ENCODE measurements at regions not wholly inside any gene's neighbourhood (a gene's known extent, or its start where the extent isn't known, plus 50 kb on each side); places are given as distances from the start of the nearest gene placed in this dataset.

DNA sequence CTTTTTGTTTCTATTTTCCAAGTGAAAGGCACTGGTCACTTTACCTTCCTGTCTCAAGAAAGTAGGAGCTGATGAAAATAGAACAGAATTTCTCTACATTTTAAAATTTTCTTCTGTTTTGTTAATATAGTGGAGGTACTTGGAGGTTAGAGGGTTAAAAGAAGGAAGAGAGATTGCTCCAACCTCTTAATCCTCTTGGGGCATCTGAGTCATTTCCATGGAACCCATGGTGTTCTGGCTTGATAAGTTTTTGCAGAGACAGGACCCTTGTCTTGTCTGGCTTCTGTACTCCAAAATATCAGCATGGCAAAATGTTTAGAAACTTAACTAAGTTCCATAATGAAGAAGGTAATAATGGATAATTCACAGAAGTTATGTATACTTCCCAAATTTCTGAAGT, 727.2 kb downstream of the C4orf33 start:
- TF ChIP-seq ARNTL (CRISPR knock-in tag; IDR thresholded peaks at IDR 0.05; ENCODE audit: borderline replicate concordance, low read depth): no peak
- TF ChIP-seq ZC3H10 (CRISPR knock-in tag; IDR thresholded peaks at IDR 0.05): no peak
- no peak for TF ChIP-seq ZNF70 (CRISPR knock-in tag; IDR thresholded peaks at IDR 0.05)
- no peak for TF ChIP-seq TOX (CRISPR knock-in tag; IDR thresholded peaks at IDR 0.05; ENCODE audit: borderline replicate concordance)
- no peak for TF ChIP-seq ZNF8 (CRISPR knock-in tag; IDR thresholded peaks at IDR 0.05)
- TF ChIP-seq PPARA (CRISPR knock-in tag; IDR thresholded peaks at IDR 0.05; ENCODE audit: borderline replicate concordance): no peak
- TF ChIP-seq, protein P1, sequence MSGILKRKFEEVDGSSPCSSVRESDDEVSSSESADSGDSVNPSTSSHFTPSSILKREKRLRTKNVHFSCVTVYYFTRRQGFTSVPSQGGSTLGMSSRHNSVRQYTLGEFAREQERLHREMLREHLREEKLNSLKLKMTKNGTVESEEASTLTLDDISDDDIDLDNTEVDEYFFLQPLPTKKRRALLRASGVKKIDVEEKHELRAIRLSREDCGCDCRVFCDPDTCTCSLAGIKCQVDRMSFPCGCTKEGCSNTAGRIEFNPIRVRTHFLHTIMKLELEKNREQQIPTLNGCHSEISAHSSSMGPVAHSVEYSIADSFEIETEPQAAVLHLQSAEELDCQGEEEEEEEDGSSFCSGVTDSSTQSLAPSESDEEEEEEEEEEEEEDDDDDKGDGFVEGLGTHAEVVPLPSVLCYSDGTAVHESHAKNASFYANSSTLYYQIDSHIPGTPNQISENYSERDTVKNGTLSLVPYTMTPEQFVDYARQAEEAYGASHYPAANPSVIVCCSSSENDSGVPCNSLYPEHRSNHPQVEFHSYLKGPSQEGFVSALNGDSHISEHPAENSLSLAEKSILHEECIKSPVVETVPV (CRISPR knock-in tag; IDR thresholded peaks at IDR 0.05): no peak
- no peak for TF ChIP-seq RARB (CRISPR knock-in tag; IDR thresholded peaks at IDR 0.05)
- TF ChIP-seq, protein P2, sequence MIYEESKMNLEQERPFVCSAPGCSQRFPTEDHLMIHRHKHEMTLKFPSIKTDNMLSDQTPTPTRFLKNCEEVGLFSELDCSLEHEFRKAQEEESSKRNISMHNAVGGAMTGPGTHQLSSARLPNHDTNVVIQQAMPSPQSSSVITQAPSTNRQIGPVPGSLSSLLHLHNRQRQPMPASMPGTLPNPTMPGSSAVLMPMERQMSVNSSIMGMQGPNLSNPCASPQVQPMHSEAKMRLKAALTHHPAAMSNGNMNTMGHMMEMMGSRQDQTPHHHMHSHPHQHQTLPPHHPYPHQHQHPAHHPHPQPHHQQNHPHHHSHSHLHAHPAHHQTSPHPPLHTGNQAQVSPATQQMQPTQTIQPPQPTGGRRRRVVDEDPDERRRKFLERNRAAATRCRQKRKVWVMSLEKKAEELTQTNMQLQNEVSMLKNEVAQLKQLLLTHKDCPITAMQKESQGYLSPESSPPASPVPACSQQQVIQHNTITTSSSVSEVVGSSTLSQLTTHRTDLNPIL (CRISPR knock-in tag; IDR thresholded peaks at IDR 0.05; ENCODE audit: low read depth): no peak
- TF ChIP-seq GLIS3 (CRISPR knock-in tag; IDR thresholded peaks at IDR 0.05): no peak
- TF ChIP-seq OSR1 (CRISPR knock-in tag; IDR thresholded peaks at IDR 0.05): no peak
- TF ChIP-seq, protein P3, sequence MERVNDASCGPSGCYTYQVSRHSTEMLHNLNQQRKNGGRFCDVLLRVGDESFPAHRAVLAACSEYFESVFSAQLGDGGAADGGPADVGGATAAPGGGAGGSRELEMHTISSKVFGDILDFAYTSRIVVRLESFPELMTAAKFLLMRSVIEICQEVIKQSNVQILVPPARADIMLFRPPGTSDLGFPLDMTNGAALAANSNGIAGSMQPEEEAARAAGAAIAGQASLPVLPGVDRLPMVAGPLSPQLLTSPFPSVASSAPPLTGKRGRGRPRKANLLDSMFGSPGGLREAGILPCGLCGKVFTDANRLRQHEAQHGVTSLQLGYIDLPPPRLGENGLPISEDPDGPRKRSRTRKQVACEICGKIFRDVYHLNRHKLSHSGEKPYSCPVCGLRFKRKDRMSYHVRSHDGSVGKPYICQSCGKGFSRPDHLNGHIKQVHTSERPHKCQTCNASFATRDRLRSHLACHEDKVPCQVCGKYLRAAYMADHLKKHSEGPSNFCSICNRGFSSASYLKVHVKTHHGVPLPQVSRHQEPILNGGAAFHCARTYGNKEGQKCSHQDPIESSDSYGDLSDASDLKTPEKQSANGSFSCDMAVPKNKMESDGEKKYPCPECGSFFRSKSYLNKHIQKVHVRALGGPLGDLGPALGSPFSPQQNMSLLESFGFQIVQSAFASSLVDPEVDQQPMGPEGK (CRISPR knock-in tag; IDR thresholded peaks at IDR 0.05; ENCODE audit: borderline replicate concordance): no peak
- TF ChIP-seq, protein P4, sequence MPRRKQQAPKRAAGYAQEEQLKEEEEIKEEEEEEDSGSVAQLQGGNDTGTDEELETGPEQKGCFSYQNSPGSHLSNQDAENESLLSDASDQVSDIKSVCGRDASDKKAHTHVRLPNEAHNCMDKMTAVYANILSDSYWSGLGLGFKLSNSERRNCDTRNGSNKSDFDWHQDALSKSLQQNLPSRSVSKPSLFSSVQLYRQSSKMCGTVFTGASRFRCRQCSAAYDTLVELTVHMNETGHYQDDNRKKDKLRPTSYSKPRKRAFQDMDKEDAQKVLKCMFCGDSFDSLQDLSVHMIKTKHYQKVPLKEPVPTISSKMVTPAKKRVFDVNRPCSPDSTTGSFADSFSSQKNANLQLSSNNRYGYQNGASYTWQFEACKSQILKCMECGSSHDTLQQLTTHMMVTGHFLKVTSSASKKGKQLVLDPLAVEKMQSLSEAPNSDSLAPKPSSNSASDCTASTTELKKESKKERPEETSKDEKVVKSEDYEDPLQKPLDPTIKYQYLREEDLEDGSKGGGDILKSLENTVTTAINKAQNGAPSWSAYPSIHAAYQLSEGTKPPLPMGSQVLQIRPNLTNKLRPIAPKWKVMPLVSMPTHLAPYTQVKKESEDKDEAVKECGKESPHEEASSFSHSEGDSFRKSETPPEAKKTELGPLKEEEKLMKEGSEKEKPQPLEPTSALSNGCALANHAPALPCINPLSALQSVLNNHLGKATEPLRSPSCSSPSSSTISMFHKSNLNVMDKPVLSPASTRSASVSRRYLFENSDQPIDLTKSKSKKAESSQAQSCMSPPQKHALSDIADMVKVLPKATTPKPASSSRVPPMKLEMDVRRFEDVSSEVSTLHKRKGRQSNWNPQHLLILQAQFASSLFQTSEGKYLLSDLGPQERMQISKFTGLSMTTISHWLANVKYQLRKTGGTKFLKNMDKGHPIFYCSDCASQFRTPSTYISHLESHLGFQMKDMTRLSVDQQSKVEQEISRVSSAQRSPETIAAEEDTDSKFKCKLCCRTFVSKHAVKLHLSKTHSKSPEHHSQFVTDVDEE (CRISPR knock-in tag; IDR thresholded peaks at IDR 0.05): no peak
- TF ChIP-seq ESRRG (CRISPR knock-in tag; IDR thresholded peaks at IDR 0.05): no peak
- TF ChIP-seq ZFP30 (CRISPR knock-in tag; IDR thresholded peaks at IDR 0.05): no peak
- no peak for ATAC-seq

DNA sequence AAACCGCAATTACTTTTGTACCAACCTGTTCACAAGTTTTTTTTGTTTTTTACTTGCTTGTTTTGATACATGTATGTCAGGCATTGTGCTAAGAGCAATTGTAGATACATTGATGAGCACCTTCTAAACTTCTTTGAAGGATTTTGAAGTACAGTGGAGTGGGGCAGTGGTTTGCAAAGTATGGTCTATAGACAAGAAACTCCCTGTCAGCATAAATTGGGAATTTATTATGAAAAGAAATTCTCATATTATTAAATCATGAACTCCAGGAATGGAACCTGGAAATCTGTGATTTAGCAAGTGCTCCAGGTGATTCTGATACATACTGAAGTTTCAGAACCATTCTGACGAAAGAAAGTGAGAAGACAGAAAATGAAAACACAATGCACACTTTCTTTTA, 733.4 kb downstream of the C4orf33 start:
- TF ChIP-seq, protein P5, sequence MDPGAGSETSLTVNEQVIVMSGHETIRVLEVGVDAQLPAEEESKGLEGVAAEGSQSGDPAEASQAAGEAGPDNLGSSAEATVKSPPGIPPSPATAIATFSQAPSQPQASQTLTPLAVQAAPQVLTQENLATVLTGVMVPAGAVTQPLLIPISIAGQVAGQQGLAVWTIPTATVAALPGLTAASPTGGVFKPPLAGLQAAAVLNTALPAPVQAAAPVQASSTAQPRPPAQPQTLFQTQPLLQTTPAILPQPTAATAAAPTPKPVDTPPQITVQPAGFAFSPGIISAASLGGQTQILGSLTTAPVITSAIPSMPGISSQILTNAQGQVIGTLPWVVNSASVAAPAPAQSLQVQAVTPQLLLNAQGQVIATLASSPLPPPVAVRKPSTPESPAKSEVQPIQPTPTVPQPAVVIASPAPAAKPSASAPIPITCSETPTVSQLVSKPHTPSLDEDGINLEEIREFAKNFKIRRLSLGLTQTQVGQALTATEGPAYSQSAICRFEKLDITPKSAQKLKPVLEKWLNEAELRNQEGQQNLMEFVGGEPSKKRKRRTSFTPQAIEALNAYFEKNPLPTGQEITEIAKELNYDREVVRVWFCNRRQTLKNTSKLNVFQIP (CRISPR knock-in tag; IDR thresholded peaks at IDR 0.05; ENCODE audit: borderline replicate concordance, low read depth): no peak
- TF ChIP-seq ZNF8 (CRISPR knock-in tag; IDR thresholded peaks at IDR 0.05): no peak
- TF ChIP-seq ZNF70 (CRISPR knock-in tag; IDR thresholded peaks at IDR 0.05): no peak
- TF ChIP-seq, protein P4 (CRISPR knock-in tag; IDR thresholded peaks at IDR 0.05): no peak
- ATAC-seq: no peak

DNA sequence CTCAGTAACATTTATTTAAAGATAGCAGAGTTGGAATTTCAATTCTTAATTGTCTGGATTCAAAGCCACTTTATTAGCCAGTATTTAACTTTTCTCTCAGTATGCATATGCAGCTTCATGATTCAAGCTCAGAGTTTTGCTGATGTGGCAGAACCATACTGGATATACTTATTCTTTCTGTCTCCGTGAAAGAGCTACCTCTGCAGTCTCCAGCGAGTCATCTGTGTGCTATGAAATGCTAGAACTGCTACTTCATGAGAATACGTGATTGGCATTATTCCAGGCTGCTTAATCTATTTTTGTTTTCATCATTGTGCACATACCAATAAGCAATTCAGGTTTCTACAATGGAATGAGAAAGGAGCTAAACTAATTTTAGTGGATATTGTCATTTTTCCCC, 743.7 kb downstream of the C4orf33 start:
- ATAC-seq: no peak
- TF ChIP-seq ZFP3 (CRISPR knock-in tag; IDR thresholded peaks at IDR 0.05) (no peak), ZNF8 (CRISPR knock-in tag; IDR thresholded peaks at IDR 0.05) (no peak), ZNF70 (CRISPR knock-in tag; IDR thresholded peaks at IDR 0.05) (no peak), RARB (CRISPR knock-in tag; IDR thresholded peaks at IDR 0.05) (no peak), PPARA (CRISPR knock-in tag; IDR thresholded peaks at IDR 0.05; ENCODE audit: borderline replicate concordance) (no peak), ARNTL (CRISPR knock-in tag; IDR thresholded peaks at IDR 0.05; ENCODE audit: borderline replicate concordance, low read depth) (no peak)
- TF ChIP-seq, protein P3 (CRISPR knock-in tag; IDR thresholded peaks at IDR 0.05; ENCODE audit: borderline replicate concordance): no peak
- TF ChIP-seq, protein P2 (CRISPR knock-in tag; IDR thresholded peaks at IDR 0.05; ENCODE audit: low read depth): no peak
